ENCODE measurements at regions not wholly inside any gene's neighbourhood (a gene's known extent, or its start where the extent isn't known, plus 50 kb on each side); places are given as distances from the start of the nearest gene placed in this dataset.

DNA sequence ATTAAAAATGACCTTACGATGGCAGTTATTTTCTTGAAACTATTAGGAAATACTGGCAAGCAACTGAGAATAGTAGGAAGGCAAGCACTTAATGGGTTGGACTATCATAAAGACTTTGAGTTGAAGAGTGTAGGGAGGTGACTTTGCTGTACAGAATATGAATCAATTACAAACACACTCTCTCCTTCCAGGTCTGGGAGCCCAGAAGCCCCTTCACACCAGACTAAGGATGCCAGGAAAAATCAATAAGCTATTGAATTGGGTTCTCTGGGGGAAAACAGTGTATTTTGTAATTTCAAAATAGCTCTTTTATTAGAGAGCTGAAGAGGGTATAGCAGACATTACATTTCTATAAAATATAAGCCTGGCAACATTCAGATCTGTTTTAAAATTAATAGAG, 736.4 kb downstream of the NOVA1 start:
- Histone ChIP-seq H3K9me3 (ENCODE audit: low read depth, low read length, poor library complexity, severe bottlenecking) (no peaks in the 10 kb centered on the region), H3K36me3 (ENCODE audit: insufficient read depth, low read length, poor library complexity, severe bottlenecking) (no peaks in the 10 kb centered on the region), H3K27ac (ENCODE audit: low read depth, low read length, poor library complexity, severe bottlenecking) (no peak overlapping the region), H3K27me3 (replicated peaks; ENCODE audit: insufficient read depth, low read depth, low read length, poor library complexity) (no peaks in the 10 kb centered on the region), H3K4me1 (ENCODE audit: insufficient read depth, low read length, poor library complexity, severe bottlenecking) (no peaks in the 10 kb centered on the region), H3K4me3 (ENCODE audit: low read depth, low read length, poor library complexity, severe bottlenecking) (no peak overlapping the region)
- no TSS peak for BruUV-seq (replicated peaks)
- ChIA-PET CTCF (no interaction called here), POLR2A (ENCODE audit: low non-redundant PET) (interaction anchor here (0.6 kb wide), 1 partner anchor 13 kb away, joined by 3 read pairs; no protein-coding TSS in a partner anchor)
- TF ChIP-seq EZH2 (IDR thresholded peaks at IDR 0.05; ENCODE audit: borderline replicate concordance, low read depth, low read length, poor library complexity, severe bottlenecking) (no peak), CTCF (conservative IDR thresholded peaks at IDR 0.05; ENCODE audit: low read depth, low read length) (no peak)
- intact Hi-C loops (cut with micrococcal nuclease; ENCODE audit: unreplicated experiment) = no loop called here
- no peak for DNase-seq (ENCODE audit: low spot score)

- H3K36me3 ChIP-seq (ENCODE audit: insufficient read depth, low read length, poor library complexity, severe bottlenecking) = no peaks in the 10 kb centered on the region
- ChIA-PET CTCF (no interaction called here), POLR2A (ENCODE audit: low non-redundant PET) (no interaction called here)
- BruUV-seq (replicated peaks) = no TSS peak
- H3K9me3 ChIP-seq (ENCODE audit: low read depth, low read length, poor library complexity, severe bottlenecking) = no peaks in the 10 kb centered on the region
- no peak for DNase-seq (ENCODE audit: low spot score)
- intact Hi-C loops (cut with micrococcal nuclease; ENCODE audit: unreplicated experiment) = no loop called here
- peaks cover 4% of the 10 kb centered on the region for H3K4me1 ChIP-seq (ENCODE audit: insufficient read depth, low read length, poor library complexity, severe bottlenecking)
- H3K4me3 ChIP-seq (ENCODE audit: low read depth, low read length, poor library complexity, severe bottlenecking) = no peak overlapping the region
- TF ChIP-seq EZH2 (IDR thresholded peaks at IDR 0.05; ENCODE audit: borderline replicate concordance, low read depth, low read length, poor library complexity, severe bottlenecking) (no peak), CTCF (conservative IDR thresholded peaks at IDR 0.05; ENCODE audit: low read depth, low read length) (no peak)
- H3K27me3 ChIP-seq (replicated peaks; ENCODE audit: insufficient read depth, low read depth, low read length, poor library complexity) = no peaks in the 10 kb centered on the region
- no peak overlapping the region for H3K27ac ChIP-seq (ENCODE audit: low read depth, low read length, poor library complexity, severe bottlenecking)
Observed at GRCh38 chr14:25848601-25849000, 749.2 kb downstream of the NOVA1 start.

- Histone ChIP-seq H3K36me3 (ENCODE audit: insufficient read depth, low read length, poor library complexity, severe bottlenecking) (no peaks in the 10 kb centered on the region), H3K9me3 (ENCODE audit: low read depth, low read length, poor library complexity, severe bottlenecking) (no peaks in the 10 kb centered on the region), H3K27ac (ENCODE audit: low read depth, low read length, poor library complexity, severe bottlenecking) (no peak overlapping the region), H3K27me3 (replicated peaks; ENCODE audit: insufficient read depth, low read depth, low read length, poor library complexity) (no peaks in the 10 kb centered on the region), H3K4me3 (ENCODE audit: low read depth, low read length, poor library complexity, severe bottlenecking) (no peak overlapping the region), H3K4me1 (ENCODE audit: insufficient read depth, low read length, poor library complexity, severe bottlenecking) (peaks cover 14% of the 10 kb centered on the region)
- TF ChIP-seq CTCF (conservative IDR thresholded peaks at IDR 0.05; ENCODE audit: low read depth, low read length) = no peak
- no peak for TF ChIP-seq EZH2 (IDR thresholded peaks at IDR 0.05; ENCODE audit: borderline replicate concordance, low read depth, low read length, poor library complexity, severe bottlenecking)
- BruUV-seq (replicated peaks) = no TSS peak
- no peak for DNase-seq (ENCODE audit: low spot score)
- POLR2A ChIA-PET (ENCODE audit: low non-redundant PET) = no interaction called here
- CTCF ChIA-PET = no interaction called here
- intact Hi-C loops (cut with micrococcal nuclease; ENCODE audit: unreplicated experiment) = no loop called here
Observed at GRCh38 chr14:25846246-25846645, 751.6 kb downstream of the NOVA1 start.

Data from A673 (cell line).